SK-N-SH (cell line): ENCODE measurements at regions not wholly inside any gene's neighbourhood (a gene's known extent, or its start where the extent isn't known, plus 50 kb on each side); places are given as distances from the start of the nearest gene placed in this dataset.

Source experiments
- CHD2 ChIP-seq: fragments of 150-350 bp; IDR thresholded peaks from 2 replicates; pipeline ENCODE4 v1.6.1; 2018; ENCODE audit warnings: low read length; ENCODE audit not compliant: partially characterized antibody
- CTCF ChIP-seq: fragments of 200-600 bp; sonication (generic); IDR thresholded peaks from 2 replicates; pipeline ENCODE4 v1.6.1; 2017; ENCODE audit warnings: antibody characterized with exemption, mild to moderate bottlenecking, moderate library complexity
- JUND ChIP-seq: IDR thresholded peaks from 2 replicates; pipeline ENCODE4 v1.4.0; 2012
- RCOR1 ChIP-seq: fragments of 150-350 bp; IDR thresholded peaks from 2 replicates; pipeline ENCODE4 v1.6.1; 2017; ENCODE audit warnings: antibody characterized with exemption, low read length
- RXRA ChIP-seq: IDR thresholded peaks from 2 replicates; pipeline ENCODE4 v1.4.0; 2012; ENCODE audit warnings: low read depth, mild to moderate bottlenecking, borderline replicate concordance

GRCh38 chr2:145012214-145012670, 492.3 kb upstream of the ZEB2 start:
- TF ChIP-seq RXRA (no peak), CTCF (no peak), CHD2 (no peak), JUND (peak; percentile 47), RCOR1 (no peak)
